ENCODE measurements at regions not wholly inside any gene's neighbourhood (a gene's known extent, or its start where the extent isn't known, plus 50 kb on each side); places are given as distances from the start of the nearest gene placed in this dataset.

GRCh38 chr7:110186334-110186733, 904.6 kb upstream of the LRRN3 start:
- Histone ChIP-seq H3K9ac (ENCODE audit: low read depth in 1 of 2, low read length in 2 of 2) (no peak overlapping the region), H3K27ac (ENCODE audit: low read depth in 1 of 2, low read length in 2 of 2) (no peak overlapping the region), H3K4me1 (ENCODE audit: control insufficient read depth in 4 of 4, insufficient read depth in 4 of 4, low read length in 3 of 4) (no peaks in the 10 kb centered on the region), H3K27me3 (ENCODE audit: control insufficient read depth in 4 of 4, insufficient read depth in 4 of 4, low read length in 3 of 4) (no peaks in the 10 kb centered on the region), H3K36me3 (ENCODE audit: control insufficient read depth in 4 of 4, insufficient read depth in 3 of 4, low read depth in 1 of 4, low read length in 3 of 4) (no peaks in the 10 kb centered on the region), H3K4me3 (ENCODE audit: low read depth in 1 of 3, low read length in 3 of 3) (no peak overlapping the region), H3K9me3 (ENCODE audit: control insufficient read depth in 4 of 4, low read length in 3 of 4) (peaks cover 0 to 1% (median 0%) of the 10 kb centered on the region in 4 donors)
- TF ChIP-seq ZBTB33 (IDR thresholded peaks at IDR 0.05): no peak
- no peak for TF ChIP-seq FOXA2 (IDR thresholded peaks at IDR 0.05)
- no peak for TF ChIP-seq RXRA (IDR thresholded peaks at IDR 0.05)
- no peak for TF ChIP-seq HNF4A (conservative IDR thresholded peaks at IDR 0.05)
- no peak for TF ChIP-seq FOXA1 (IDR thresholded peaks at IDR 0.05)
- TF ChIP-seq CTCF (IDR thresholded peaks at IDR 0.05; ENCODE audit: low read depth, low read length, missing input control): no peak
- no peak for TF ChIP-seq YY1 (IDR thresholded peaks at IDR 0.05)
- TF ChIP-seq HNF4G (IDR thresholded peaks at IDR 0.05): no peak
- no peak for TF ChIP-seq EGR1 (IDR thresholded peaks at IDR 0.05; ENCODE audit: low read depth in 2 of 2)
- no peak for TF ChIP-seq REST (IDR thresholded peaks at IDR 0.05)
- no peak for TF ChIP-seq ATF3 (IDR thresholded peaks at IDR 0.05)
- no peak for TF ChIP-seq JUND (IDR thresholded peaks at IDR 0.05)
- TF ChIP-seq RAD21 (IDR thresholded peaks at IDR 0.05): no peak
- TF ChIP-seq NR2F2 (IDR thresholded peaks at IDR 0.05): no peak
- TF ChIP-seq SP1 (IDR thresholded peaks at IDR 0.05): no peak
- no peak for TF ChIP-seq MAX (IDR thresholded peaks at IDR 0.05)
- TF ChIP-seq GABPA (IDR thresholded peaks at IDR 0.05 in 1 of 2, conservative IDR thresholded peaks at IDR 0.05 in 1 of 2): no peak
- TF ChIP-seq TAF1 (conservative IDR thresholded peaks at IDR 0.05): no peak
- no peak for DNase-seq (ENCODE audit: low spot score)
- 78% methylated on average over 2 of the region's 2 CpGs for WGBS

Data from liver (tissue), 8 donors.